ENCODE measurements at regions not wholly inside any gene's neighbourhood (a gene's known extent, or its start where the extent isn't known, plus 50 kb on each side); places are given as distances from the start of the nearest gene placed in this dataset.

- TF ChIP-seq TARDBP (IDR thresholded peaks at IDR 0.05): no peak
- TF ChIP-seq SUZ12 (IDR thresholded peaks at IDR 0.05): no peak
- TF ChIP-seq FOXA1 (IDR thresholded peaks at IDR 0.05): no peak
- no peak for TF ChIP-seq SP1 (IDR thresholded peaks at IDR 0.05)
- TF ChIP-seq NFRKB (IDR thresholded peaks at IDR 0.05): no peak
- TF ChIP-seq BHLHE40 (IDR thresholded peaks at IDR 0.05; ENCODE audit: borderline replicate concordance): no peak
- TF ChIP-seq FOXM1 (IDR thresholded peaks at IDR 0.05; ENCODE audit: borderline replicate concordance): no peak
- TF ChIP-seq ARNT (IDR thresholded peaks at IDR 0.05): no peak
- TF ChIP-seq L3MBTL2 (conservative IDR thresholded peaks at IDR 0.05): no peak
- TF ChIP-seq, protein P1, sequence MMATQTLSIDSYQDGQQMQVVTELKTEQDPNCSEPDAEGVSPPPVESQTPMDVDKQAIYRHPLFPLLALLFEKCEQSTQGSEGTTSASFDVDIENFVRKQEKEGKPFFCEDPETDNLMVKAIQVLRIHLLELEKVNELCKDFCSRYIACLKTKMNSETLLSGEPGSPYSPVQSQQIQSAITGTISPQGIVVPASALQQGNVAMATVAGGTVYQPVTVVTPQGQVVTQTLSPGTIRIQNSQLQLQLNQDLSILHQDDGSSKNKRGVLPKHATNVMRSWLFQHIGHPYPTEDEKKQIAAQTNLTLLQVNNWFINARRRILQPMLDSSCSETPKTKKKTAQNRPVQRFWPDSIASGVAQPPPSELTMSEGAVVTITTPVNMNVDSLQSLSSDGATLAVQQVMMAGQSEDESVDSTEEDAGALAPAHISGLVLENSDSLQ (IDR thresholded peaks at IDR 0.05): no peak
Observed at GRCh38 chr16:5634666-5635180, 537.1 kb upstream of the EEF2KMT start.
